Right lobe of liver (tissue), 4 donors: ENCODE measurements at regions not wholly inside any gene's neighbourhood (a gene's known extent, or its start where the extent isn't known, plus 50 kb on each side); places are given as distances from the start of the nearest gene placed in this dataset.

Source experiments
- POLR2A ChIP-seq: fragments of 450-650 bp; IDR thresholded peaks from one replicate; pipeline ENCODE4 v1.6.1; 2017; ENCODE audit warnings: antibody characterized with exemption, mild to moderate bottlenecking
- TF ChIP-seq, protein P1 (sequence below), 4 donors: fragments of 200-600 bp in 3 of 4; fragments of 450-650 bp in 1 of 4; IDR thresholded peaks; one replicate each; pipeline versions ENCODE4 v1.5.1 to v1.8.0; 2016 to 2022; ENCODE audit warnings: antibody characterized with exemption in 4 of 4, mild to moderate bottlenecking in 2 of 4
- donor health status: DM: no; HTN: no; CAD: no.
- donor health status: DM: no; HTN: no; CAD: no.
- donor health status: DM: no; HTN: yes; CAD: no.

DNA sequence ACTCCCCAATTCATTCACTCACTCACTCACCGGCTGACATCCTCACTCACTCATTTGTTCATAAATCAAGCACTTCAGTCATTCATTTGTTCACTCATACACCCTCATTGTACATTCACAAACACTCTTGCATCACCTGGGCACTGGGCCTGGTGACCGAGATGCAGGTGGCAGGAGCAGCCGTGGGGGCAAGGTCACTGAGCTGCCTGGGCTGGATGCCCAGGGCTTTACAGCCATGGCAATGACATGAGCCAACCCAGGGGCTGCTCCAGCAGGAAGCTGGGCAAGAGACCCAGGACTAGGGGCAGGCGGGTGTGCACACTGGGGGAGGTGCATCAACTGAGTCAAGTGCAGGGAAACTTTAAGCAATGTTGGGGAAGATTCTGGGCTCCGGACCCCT, 113.6 kb upstream of the IGSF21 start:
- TF ChIP-seq, protein P1, sequence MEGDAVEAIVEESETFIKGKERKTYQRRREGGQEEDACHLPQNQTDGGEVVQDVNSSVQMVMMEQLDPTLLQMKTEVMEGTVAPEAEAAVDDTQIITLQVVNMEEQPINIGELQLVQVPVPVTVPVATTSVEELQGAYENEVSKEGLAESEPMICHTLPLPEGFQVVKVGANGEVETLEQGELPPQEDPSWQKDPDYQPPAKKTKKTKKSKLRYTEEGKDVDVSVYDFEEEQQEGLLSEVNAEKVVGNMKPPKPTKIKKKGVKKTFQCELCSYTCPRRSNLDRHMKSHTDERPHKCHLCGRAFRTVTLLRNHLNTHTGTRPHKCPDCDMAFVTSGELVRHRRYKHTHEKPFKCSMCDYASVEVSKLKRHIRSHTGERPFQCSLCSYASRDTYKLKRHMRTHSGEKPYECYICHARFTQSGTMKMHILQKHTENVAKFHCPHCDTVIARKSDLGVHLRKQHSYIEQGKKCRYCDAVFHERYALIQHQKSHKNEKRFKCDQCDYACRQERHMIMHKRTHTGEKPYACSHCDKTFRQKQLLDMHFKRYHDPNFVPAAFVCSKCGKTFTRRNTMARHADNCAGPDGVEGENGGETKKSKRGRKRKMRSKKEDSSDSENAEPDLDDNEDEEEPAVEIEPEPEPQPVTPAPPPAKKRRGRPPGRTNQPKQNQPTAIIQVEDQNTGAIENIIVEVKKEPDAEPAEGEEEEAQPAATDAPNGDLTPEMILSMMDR (IDR thresholded peaks at IDR 0.05), result no peak
- TF ChIP-seq POLR2A, result no peak
